ENCODE measurements at regions not wholly inside any gene's neighbourhood (a gene's known extent, or its start where the extent isn't known, plus 50 kb on each side); places are given as distances from the start of the nearest gene placed in this dataset.

- TF ChIP-seq POLR2A (IDR thresholded peaks at IDR 0.05; ENCODE audit: low read depth, low read length): no peak
- TF ChIP-seq TAF1 (IDR thresholded peaks at IDR 0.05; ENCODE audit: borderline replicate concordance, low read depth, low read length): no peak
Observed at GRCh38 chr16:77610496-77610895, 111.8 kb upstream of the NUDT7 start.
